GM18511 (cell line): ENCODE measurements at regions not wholly inside any gene's neighbourhood (a gene's known extent, or its start where the extent isn't known, plus 50 kb on each side); places are given as distances from the start of the nearest gene placed in this dataset.

Experiments used
- ATAC-seq: cut with Tn5 transposase; IDR thresholded peaks from one replicate; pipeline ENCODE4 v1.9.1; 2021; ENCODE audit warnings: mild to moderate bottlenecking, moderate library complexity; ENCODE audit not compliant: unreplicated experiment

DNA sequence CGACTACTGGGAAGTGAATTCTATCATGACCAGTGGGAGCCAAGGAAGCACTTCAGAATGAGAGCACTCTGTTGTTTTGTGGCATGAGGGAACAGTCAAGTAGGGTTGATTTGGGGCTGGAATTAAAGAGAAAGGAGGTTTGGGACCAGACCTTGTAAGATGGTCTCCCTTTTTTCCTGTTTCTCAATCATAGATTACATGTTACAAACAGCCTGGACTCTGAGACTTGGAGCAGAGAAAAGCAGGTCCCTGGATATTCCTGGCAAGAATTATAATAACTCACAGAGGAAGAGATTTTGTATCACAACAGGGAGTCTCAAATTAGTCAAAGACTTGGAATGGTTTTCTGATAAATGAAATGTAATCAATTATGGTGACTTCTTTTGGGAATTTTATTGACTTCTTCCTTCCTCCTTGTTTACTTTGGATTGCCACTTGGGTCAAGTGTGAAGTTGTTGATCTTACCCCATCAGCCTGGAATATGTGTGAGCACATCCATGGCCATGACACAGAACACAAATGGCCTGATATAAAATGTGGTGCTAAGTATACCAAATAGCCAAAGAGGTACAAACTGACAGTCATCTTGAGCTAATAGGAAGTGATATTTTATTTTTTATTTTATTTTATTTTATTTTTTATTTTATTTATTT, 131.0 kb upstream of the OSMR start:
- no peak for ATAC-seq

DNA sequence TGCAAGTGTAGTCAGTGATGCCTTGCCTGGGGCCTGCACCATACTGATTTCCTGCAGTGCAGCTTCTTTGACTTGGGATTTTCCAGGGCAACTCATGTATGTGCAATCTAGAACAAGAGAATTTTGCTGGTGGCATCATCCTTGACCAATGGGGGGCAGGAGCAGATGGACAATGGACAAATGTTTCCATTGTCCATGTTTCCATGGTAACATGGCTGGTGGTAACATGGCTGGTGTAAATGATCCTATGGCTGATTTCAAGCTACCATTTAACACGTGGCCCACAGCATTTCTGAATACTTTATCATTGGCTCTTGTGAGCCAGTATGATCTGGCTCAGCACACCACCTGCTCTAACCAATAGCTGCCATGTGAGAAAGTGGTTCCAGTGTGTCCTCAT, 130.1 kb upstream of the OSMR start:
- no peak for ATAC-seq

DNA sequence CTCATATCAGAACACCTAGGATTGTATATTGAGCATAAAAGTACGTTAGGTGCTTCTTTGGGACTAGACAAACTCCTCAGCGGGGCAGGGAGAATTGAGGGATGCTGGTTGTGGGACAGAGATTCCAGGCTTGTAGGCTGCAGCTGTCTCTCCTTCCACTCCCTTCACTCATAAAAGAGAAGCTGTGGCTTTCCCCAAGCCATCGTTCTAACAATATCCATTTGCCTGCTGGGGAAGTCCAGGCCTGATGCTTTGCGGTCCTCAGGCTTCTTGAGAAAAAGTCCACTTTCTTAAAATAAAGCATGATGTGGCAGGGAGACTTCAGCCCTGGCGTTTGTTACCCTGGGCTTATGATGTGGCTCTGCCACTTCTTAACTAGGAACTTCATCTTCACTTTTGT, 129.3 kb upstream of the OSMR start:
- no peak for ATAC-seq

DNA sequence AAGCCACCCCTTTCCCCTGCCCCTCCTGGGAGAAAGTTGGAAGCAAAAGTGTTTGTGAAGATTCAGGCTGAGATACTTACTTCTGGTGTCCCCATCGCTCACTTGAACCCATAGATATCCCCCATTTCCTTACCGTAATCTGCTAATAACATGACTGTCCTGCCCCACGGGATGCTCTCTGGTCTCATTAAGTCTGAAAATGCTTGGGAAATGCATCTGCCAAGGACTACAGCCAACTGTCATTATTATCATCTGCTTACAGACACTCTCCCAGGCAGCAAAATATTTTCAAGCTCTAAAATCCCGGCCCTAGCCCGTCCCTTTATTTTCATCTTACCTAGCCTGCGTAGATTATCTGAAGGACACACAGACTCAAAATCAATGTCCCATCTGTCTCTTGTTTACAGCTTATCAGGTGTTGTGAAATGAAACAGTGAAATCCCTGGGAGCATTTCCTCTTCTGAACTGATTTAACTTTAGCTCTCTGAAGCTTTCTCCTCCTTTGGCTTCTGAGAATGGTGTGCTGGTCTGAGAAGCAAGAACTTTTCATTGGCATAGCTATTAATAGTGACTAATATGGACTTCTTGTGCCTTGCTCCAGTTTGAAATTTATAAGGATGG, 126.9 kb upstream of the OSMR start:
- no peak for ATAC-seq

DNA sequence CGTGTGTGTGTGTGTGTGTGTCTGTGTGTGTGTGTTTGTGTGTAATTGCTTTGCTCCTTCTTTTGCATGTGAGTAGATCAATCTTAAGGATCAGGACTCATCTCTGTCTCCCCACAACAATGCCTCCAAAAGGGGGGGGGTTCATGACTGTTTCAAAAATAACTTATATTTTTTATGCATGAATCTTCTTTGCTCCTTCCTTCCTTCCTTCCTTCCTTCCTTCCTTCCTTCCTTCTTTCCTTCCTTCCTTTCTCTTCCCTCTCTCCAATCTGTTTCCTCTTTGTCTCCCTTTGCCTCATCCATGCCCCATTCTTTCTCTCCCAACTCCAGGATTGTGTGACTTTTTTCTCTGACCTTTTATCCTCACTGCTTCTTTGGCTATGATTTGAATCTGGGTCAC, 126.4 kb upstream of the OSMR start:
- ATAC-seq, result no peak

DNA sequence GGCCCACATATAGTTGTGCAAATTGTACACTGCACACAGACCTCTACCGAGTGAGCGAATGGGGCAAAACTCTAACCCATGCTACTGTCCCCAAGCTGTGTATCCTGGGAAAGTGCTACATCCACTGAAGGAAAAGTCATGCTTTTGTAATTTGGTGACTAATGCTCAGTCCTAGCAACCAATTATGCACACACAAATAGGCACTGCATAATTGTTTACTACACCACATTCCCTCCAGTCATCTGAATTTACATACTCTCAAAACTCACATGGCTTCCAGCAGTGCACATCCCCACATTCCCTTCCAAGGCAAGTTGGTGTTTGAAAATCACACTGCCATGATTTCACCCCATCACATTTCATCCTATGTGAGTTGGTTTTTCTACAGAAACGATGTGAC, 125.9 kb upstream of the OSMR start:
- ATAC-seq, result no peak

DNA sequence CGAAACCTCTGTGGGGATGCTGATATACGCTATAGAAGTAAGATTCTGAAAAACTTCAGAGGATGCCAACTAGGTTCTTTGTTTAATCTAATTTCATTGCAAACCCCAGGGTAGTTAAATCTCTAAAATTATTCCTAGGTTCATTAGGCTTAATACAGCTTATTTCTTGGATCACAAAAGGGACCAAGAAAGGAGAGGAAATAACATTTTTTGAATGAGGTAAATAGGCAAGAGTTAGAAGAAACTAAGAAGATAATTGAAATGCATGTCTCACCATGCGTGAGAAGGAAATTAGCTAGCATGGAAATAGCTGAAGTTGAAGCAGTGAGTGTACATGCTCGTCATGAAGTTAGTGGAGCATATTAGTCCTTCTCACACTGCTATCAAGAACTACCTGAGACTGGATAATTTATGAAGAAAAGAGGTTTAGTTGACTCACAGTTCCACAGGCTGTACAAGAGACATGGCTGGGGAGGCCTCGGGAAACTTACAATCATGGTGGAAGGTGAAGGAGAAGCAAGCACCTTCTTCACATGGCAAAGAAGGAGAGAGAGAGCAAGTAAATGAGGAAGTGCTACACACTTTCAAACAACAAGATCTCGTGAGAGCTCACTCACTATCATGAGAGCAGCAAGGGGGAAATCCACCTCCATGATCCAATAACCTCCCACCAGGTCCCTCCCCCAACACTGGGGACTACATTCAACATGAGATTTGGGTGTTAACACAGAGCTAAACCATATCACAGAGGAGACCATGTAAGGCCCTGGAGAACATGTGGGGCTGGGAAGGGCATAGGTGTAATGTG, 125.1 kb upstream of the OSMR start:
- ATAC-seq, result no peak

DNA sequence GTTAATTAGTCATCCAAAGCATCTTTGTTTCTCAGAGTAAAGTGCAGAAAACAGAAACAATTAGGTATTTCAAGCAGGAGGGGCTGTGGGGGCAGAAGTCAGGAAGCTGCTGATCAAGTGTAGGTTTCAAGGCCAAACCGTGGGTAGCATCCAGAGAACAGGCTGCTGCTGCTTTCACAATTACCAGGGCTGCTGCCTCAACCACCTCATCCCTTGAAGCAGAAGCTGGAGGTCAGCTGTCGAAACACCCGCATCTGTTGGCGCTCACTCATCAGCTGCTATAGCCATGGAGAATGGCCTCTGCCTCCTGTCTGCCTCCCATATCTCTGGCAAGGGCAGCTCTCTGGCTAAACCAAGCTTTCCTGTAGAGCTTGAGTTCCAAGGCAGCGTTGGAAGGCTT, 122.9 kb upstream of the OSMR start:
- no peak for ATAC-seq

DNA sequence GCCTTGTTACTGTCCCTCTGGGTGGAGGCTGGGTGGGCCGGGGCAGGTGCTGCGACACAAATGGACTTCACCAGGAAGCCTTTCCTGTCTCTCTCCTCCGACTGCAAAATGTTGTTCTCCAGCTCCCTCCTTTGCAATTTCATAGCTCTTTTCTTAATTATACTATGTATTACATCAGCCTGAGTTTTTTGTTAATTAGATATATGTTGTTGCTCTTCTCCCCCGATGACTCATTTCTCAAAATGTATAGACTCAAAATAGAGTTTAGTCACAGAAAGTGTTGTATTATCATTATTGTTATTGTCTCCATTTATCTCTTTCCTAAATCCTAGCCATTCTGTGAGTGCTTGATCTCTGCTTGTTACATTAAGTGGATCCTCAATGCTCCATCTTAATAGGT, 122.4 kb upstream of the OSMR start:
- ATAC-seq, result no peak

DNA sequence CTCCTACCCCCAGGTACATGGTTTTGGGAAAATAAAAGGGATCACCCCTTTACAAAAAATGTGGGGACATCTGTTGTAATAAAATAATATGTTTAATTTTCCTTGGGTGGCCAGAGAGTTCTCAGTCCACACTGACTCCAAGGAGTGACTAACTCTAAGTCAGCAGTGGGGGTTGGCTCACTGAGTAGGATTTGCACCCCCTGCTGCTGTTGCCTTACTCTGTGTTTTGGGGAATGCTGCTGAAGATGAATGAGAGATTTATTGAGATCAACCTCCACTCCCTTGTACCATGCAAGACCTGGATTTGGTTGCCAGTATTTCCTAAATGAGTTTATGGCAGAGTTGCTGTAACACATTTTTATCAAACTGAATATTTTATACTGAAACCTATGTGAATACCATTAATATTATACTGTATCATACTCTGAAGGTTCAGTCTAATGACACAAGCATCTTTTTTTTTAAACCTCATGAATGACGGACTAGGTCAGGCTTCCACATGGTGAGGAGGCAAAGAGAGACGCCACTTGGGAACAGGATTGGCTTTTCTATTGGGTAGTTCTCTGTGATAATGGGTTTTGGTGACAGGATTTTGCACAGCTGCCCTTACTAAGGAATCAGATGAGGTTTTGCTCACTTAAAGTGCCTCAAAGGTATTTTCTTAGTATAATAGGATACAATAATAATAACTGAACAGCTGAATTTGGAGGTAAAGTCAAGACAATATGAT, 121.3 kb upstream of the OSMR start:
- no peak for ATAC-seq

DNA sequence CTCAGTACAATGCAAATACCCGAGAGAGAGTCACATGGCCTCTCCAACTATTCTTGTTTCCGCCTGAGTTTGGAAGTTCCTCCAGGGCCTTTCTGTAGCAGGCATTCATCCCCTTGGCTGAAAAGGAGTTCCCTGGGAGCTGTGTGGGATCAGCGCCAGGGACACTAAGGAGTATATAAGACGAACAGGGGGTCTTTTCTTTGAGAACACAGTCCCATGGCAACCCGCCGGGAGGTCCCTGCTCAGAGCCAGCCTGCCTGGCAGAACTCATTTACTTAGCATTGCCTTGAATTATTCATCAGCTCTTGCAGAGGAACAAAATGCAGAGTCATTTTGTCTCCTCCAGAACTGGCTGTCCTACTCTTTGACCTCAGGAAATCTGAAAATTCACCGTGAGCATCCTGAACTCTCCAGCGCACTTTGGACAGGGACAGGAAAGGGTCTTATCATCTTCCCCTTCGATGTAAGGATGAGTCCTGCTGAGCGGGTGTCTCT, 120.4 kb upstream of the OSMR start:
- no peak for ATAC-seq

DNA sequence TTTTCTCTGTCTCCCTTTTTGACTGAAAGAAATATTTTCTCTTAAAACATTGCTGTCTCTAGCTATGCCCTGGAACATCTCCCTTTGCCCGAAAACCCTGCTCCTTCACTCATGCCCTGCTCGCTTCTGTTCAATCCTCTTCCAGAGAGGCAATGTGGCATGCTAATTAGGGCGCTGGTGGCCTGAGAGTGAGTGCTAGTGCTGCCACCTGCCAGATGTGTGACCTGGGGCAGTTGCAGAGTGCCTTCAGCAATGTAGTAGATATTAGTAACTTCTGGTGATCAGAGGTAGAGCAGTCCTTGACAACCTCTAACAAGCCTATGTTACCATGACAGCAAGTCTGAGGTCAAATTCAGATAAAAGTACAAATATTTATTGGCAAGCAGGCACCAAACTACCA, 119.5 kb upstream of the OSMR start:
- no peak for ATAC-seq

DNA sequence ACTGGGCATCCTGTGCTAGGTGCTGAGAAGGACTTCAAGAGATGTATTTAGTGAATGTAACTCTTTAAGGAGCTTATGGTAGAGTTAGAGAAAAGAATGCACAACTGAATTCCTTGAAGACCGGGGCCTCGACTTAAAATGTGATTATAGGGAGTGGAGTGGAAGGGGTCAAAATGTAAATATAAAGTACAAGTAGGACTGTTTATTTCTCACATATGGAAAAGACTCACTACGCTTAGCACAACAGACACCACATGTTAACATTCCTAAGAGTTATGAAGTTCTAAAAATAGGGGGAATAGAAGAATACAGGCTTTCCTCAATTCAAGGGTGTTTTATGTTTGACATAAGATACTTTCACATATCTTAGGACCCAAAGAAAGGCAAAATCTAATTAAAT, 117.8 kb upstream of the OSMR start:
- no peak for ATAC-seq

DNA sequence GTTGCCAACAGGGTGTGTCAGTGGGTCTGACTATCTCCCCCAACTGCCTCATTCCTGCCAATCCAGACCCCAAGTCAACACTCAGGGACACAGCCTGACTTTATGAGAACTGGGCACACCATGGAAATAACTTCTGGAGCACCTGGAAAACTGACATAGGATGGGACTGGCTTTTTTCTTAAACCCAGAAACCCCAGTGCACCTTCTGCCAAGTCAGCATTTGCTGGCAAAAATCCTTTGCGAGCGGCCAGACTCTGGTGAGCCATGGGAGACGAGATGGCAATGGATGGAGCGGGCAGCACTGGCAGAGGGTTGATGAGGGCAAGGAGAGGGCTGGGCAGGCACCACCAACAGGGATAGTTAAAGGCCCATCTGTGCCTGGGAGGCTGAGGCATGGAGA, 114.4 kb upstream of the OSMR start:
- ATAC-seq, result no peak

DNA sequence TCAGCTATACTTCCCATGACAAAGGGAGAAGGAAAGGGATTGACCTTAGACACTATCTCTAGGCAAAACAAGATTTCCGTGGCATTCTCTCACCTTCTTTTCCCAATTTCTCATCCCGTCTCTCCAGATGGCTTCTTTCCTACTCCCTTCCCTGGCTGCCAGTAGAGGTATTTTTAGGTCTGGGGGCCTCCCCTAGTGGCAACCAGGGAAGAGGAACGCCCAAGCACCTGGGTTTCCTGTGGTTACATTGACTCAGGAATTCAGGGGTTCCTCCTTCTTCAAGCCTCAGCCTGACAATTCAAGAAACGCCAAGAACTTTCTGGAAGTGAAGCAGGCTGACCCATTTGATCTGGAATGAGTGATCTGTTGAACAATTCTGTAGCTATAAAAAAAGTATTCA, 111.5 kb upstream of the OSMR start:
- no peak for ATAC-seq

DNA sequence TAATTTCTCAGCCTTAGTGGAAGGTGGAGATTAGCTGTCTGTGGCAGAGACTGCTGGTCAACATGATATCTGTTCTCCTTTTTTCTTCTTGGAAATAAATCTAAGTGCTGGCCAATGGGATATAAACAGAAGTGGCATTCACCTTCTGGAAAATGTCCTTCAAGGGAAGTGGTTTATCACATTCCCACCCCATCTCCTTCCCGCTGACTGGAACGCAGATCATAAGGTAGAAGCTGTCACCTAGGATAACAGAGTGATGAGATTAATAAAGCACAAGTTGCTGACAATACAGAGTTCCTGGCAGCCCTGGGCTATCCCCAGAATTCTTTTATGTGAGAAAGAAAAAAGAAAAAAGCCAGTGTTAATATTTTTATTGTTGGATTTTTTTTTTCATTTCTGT, 109.7 kb upstream of the OSMR start:
- ATAC-seq, result no peak

DNA sequence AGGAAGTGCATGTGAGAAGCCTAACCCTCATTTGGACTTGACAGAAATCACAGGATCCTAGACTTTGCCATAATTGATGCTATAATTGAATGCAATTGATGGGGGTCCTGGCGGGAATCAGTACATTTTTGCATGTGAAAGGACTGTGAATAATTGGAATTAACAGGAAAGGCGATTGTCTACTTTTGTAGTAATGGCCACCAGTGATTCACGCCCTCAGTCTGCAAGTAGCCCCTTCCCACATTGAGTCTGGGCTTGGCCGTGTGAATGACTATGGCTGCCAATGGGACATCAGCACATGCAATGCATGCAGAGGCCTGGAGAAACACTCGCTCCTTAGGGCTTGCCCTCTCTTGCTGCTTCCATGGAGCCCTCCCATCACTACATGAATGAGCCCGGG, 107.8 kb upstream of the OSMR start:
- ATAC-seq, result no peak

DNA sequence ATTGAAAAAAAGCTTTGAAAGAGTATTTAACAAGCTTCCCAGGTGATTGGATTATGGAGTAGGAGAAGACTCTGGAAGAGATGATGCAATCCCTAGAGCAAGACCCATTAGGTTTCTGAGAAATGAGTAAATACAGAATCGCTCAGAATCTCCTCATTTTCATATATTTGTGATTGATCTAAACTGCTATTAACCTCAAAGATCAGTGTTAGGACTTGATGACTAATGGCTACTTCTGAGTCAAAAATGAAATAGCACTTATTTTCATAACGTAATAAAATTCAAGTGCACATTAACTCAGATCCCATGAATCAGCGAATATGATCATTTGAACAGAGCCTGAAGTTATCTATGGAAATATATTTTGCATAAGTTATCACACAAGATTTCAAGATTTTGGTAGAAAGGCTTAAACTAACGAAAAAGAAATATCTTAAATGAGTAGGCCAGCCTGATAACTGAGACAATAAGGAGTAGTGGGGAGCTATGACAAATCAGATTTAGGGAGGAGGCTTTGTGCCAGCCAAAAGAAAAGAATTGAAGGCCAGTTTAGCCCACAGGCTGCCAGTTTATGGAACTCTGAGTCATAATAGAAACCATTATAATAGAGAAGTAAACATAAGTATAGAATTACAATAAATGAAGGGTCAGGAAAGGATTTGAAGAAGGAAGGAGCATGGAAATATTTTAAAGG, 106.7 kb upstream of the OSMR start:
- no peak for ATAC-seq

DNA sequence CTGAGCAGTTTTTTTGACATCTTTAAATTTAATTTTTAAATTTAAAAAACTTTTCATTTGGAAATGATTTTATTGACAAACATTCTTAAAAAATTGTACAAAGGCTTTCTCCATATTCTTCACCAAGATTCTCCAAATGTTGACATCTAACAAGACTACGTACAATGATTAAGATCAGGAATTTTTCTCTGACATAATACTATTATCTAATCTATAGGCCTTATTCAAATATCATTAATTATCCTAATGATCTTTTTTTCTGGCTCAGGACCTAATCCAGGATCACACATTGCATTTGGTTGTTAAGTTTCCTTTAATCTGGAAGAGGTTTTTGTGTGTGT, 106.1 kb upstream of the OSMR start:
- no peak for ATAC-seq

DNA sequence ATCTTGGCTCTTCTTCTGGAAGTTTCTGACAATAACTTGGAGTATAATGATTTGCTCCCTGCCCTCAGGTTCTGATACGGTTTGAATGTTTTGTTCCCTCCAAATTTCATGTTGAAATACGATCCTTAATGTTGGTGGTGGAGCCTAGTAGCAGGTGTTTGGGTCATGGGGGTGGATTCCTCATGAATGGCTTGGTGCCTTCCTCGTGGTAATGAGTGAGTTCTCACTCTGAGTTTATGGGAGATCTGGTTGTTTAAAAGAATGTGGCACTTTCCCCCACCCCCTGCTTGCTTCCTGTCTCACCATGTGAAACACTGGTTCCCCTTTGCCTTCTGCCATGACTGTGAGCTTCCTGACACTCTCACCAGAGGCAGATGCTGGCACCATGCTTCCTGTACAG, 103.0 kb upstream of the OSMR start:
- ATAC-seq, result no peak

DNA sequence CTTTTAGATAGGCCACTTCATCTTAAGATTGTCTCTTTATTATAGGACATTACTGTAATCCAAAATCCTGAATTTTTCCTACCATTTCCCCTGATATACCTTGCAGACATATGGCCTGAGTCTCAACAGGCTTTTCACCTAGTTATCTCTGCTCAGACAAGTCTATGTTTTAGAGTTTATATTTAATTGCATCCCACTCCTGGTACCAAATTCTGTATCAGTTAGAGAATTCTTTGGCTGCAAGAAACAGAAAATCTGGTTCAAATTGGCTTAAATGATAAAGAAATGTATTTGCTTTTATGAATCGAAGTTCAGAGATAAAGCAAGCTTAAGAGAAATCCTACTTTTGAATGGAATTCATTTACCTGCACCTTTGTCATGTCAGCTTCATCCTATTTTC, 102.2 kb upstream of the OSMR start:
- ATAC-seq, result no peak
